Heart left ventricle (tissue), 13 donors: ENCODE measurements at regions not wholly inside any gene's neighbourhood (a gene's known extent, or its start where the extent isn't known, plus 50 kb on each side); places are given as distances from the start of the nearest gene placed in this dataset.

Source experiments
- POLR2A ChIP-seq, 2 donors: fragments of 450-650 bp; IDR thresholded peaks; one replicate each; pipeline ENCODE4 v1.6.1; 2017; ENCODE audit warnings: antibody characterized with exemption in 2 of 2, mild to moderate bottlenecking in 2 of 2, moderate library complexity in 2 of 2
- TF ChIP-seq, protein P1 (sequence below), 12 donors: fragments of 200-600 bp; sonication (generic) in 4 of 12; IDR thresholded peaks; one replicate each; pipeline versions ENCODE4 v1.5.0 to v1.8.0; 2018 to 2022; ENCODE audit warnings: antibody characterized with exemption in 12 of 12, mild to moderate bottlenecking in 5 of 12
- donor health status: ischemic (EF 13 %, LVEDD 7.1; RV severe dilation, severe dysfunction).
- donor health status: DM: no; HTN: yes; CAD: no.
- donor health status: DM: no; HTN: no; CAD: no.
- donor health status: ischemic (EF 25% LVEDD 6.9; RV normal size, moderate dysfunction).
- donor health status: ischemic (EF 25% LVEDD 5.7; RV mildly dilated, moderate dysfunction).
- donor health status: ischemic (EF 35%, LVEDD 5.7; RV mildly dilated, moderate dysfunction).
- donor health status: nonischemic (EF 11% LVEDD 7.7; RV severe dilation, severe dysfunction).
- donor health status: DM: yes; HTN: yes; CAD: no.
- donor health status: PGD.
- donor health status: ischemic (EF 29% LVEDD 5.4; RV normal size, mild dysfunction).
- donor health status: nonischemic (EF 23%, LVEDD 6.1; RV moderate dilation, normal function).

DNA sequence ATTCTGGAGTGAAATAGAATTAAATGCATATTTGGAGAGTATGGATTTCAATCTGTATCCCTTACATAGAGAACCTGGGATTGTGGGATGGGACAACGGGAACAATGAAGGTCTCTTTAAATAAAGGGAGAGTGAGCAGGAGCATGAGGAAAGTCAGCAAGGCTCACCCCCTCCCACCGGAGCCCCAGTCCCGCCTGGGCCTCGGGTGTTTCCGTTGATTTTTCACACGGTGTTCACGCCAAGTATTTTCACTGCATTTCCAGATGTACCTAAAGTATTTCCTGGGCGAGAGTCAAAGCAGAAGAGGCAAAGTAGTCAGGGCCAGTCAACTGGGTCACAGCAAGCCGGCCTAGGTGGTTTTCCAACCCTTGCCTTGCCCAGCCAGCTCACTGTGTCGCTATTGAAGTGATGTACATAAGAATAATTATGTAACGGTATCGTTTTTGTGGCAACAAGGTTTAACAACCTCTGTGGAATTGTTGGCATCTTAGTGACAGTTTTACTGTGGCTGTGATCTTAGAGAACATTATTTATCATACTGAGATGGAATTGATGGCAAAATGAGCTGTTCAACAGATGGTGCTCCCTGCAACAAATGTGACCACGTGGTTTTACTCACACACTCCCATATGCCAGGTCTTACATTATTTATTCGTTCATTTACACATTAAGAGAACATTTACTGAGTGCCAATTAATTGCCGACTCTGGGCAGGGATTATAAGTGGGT is 177.3 kb downstream of the ADAMTS15 start:
- TF ChIP-seq, protein P1, sequence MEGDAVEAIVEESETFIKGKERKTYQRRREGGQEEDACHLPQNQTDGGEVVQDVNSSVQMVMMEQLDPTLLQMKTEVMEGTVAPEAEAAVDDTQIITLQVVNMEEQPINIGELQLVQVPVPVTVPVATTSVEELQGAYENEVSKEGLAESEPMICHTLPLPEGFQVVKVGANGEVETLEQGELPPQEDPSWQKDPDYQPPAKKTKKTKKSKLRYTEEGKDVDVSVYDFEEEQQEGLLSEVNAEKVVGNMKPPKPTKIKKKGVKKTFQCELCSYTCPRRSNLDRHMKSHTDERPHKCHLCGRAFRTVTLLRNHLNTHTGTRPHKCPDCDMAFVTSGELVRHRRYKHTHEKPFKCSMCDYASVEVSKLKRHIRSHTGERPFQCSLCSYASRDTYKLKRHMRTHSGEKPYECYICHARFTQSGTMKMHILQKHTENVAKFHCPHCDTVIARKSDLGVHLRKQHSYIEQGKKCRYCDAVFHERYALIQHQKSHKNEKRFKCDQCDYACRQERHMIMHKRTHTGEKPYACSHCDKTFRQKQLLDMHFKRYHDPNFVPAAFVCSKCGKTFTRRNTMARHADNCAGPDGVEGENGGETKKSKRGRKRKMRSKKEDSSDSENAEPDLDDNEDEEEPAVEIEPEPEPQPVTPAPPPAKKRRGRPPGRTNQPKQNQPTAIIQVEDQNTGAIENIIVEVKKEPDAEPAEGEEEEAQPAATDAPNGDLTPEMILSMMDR (IDR thresholded peaks at IDR 0.05) = no peak
- no peak for TF ChIP-seq POLR2A (IDR thresholded peaks at IDR 0.05)
